H1 (cell line): ENCODE measurements at regions not wholly inside any gene's neighbourhood (a gene's known extent, or its start where the extent isn't known, plus 50 kb on each side); places are given as distances from the start of the nearest gene placed in this dataset.

Experiments used
- CTCF ChIA-PET: fragments of 300-600 bp; sonication (Branson Sonifier 250); formaldehyde crosslinking; loops from one replicate; lab custom pipeline; 2021; ENCODE audit not compliant: partially characterized antibody; lab: Charles Lee
- POLR2A ChIA-PET: fragments of 300-600 bp; sonication (Branson Sonifier 250); formaldehyde crosslinking; loops from one replicate; lab custom pipeline; 2021; ENCODE audit warnings: inconsistent platforms; ENCODE audit not compliant: partially characterized antibody; lab: Charles Lee
- DNase-seq, 2 experiments: peaks; one replicate each; pipeline versions ENCODE4 v3.0.0 to v3.0.0-alpha.2; 2010 to 2022; ENCODE audit warnings: low spot score in 2 of 2, low read depth in 1 of 2, mixed read lengths in 1 of 2
- FAIRE-seq: peaks from 2 replicates; lab custom pipeline; 2011; peaks lifted over from hg19 to GRCh38; lab: Jason Lieb, UNC
- H2AFZ ChIP-seq: 2 replicates; pipeline ENCODE4 v1.8.1; 2012; ENCODE audit warnings: low read length, inconsistent platforms
- H2AK5ac ChIP-seq: 2 replicates; pipeline ENCODE4 v1.6.1; 2013; ENCODE audit warnings: low read depth, low read length
- H2BK120ac ChIP-seq: replicated peaks from 2 replicates; pipeline ENCODE3; 2013; ENCODE audit warnings: low read depth, low read length, inconsistent platforms
- H2BK12ac ChIP-seq: 2 replicates; pipeline ENCODE4 v1.6.1; 2013; ENCODE audit warnings: low read depth, low read length
- H2BK15ac ChIP-seq: 2 replicates; pipeline ENCODE4 v1.6.1; 2013; ENCODE audit warnings: low read length
- H2BK20ac ChIP-seq: 2 replicates; pipeline ENCODE4 v1.6.1; 2013; ENCODE audit warnings: low read length
- H2BK5ac ChIP-seq: 2 replicates; pipeline ENCODE4 v1.6.1; 2013; ENCODE audit warnings: low read depth, low read length
- H3K14ac ChIP-seq: 2 replicates; pipeline ENCODE4 v1.6.1; 2013; ENCODE audit warnings: inconsistent platforms; ENCODE audit not compliant: insufficient read length
- H3K18ac ChIP-seq: 2 replicates; pipeline ENCODE4 v1.6.1; 2013; ENCODE audit warnings: low read length; ENCODE audit errors: extremely low read depth
- H3K23ac ChIP-seq: 2 replicates; pipeline ENCODE4 v1.6.1; 2013; ENCODE audit warnings: inconsistent platforms; ENCODE audit not compliant: insufficient read length
- H3K23me2 ChIP-seq: 2 replicates; pipeline ENCODE4 v1.6.1; 2013; ENCODE audit warnings: low read depth, low read length
- H3K27ac ChIP-seq: 2 replicates; pipeline ENCODE4 v1.6.1; 2011; ENCODE audit warnings: low read depth, low read length, inconsistent platforms
- H3K27me3 ChIP-seq, 4 experiments: replicated peaks in 1 of 4; 1 replicate in 1 of 4; 2 replicates in 3 of 4; pipeline versions ENCODE4 v1.6.1 to v1.8.1; 2011 to 2013; ENCODE audit warnings: low read length in 3 of 4, mild to moderate bottlenecking in 3 of 4, inconsistent platforms in 2 of 4, mixed read lengths in 2 of 4, moderate library complexity in 1 of 4; ENCODE audit not compliant: control insufficient read depth in 3 of 4, insufficient read depth in 3 of 4; ENCODE audit errors: extremely low read depth in 1 of 4
- H3K36me3 ChIP-seq, 4 experiments: 2 replicates each; pipeline versions ENCODE4 v1.6.1 to v1.8.1; 2011 to 2013; ENCODE audit warnings: mild to moderate bottlenecking in 4 of 4, low read length in 3 of 4, moderate library complexity in 2 of 4, control low read depth in 1 of 4, inconsistent platforms in 1 of 4; ENCODE audit not compliant: insufficient read depth in 4 of 4, control insufficient read depth in 2 of 4
- H3K4ac ChIP-seq: replicated peaks from 2 replicates; pipeline ENCODE3; 2013; ENCODE audit warnings: low read length, low read depth, mixed read lengths, inconsistent platforms; ENCODE audit not compliant: insufficient read length
- H3K4me1 ChIP-seq, 4 experiments: replicated peaks in 1 of 4; 1 replicate in 1 of 4; 2 replicates in 3 of 4; pipeline versions ENCODE4 v1.6.1 to v1.8.1; 2011 to 2013; ENCODE audit warnings: low read length in 3 of 4, inconsistent platforms in 2 of 4, mixed read lengths in 1 of 4; ENCODE audit not compliant: insufficient read depth in 4 of 4, control insufficient read depth in 3 of 4
- H3K4me2 ChIP-seq, 2 experiments: 2 replicates each; pipeline versions ENCODE4 v1.6.1 to v1.8.1; 2011 to 2013; ENCODE audit warnings: low read depth in 2 of 2, low read length in 2 of 2, control low read depth in 1 of 2, inconsistent platforms in 1 of 2, mild to moderate bottlenecking in 1 of 2; ENCODE audit not compliant: insufficient read depth in 1 of 2
- H3K4me3 ChIP-seq, 4 experiments: fragments of 200-600, 300-600 bp in 1 of 4; sonication (generic), shearing (Covaris generic), sonication (Bioruptor Twin) in 1 of 4; 2 replicates each; pipeline versions ENCODE4 v1.5.1 to v1.8.1; 2011 to 2016; ENCODE audit warnings: low read length in 4 of 4, low read depth in 3 of 4, control low read depth in 2 of 4, inconsistent platforms in 2 of 4, mild to moderate bottlenecking in 2 of 4, mixed read lengths in 1 of 4, moderate library complexity in 1 of 4; ENCODE audit not compliant: insufficient read depth in 2 of 4; ENCODE audit errors: extremely low read depth in 1 of 4
- H3K56ac ChIP-seq: replicated peaks from 2 replicates; pipeline ENCODE3; 2013; ENCODE audit warnings: low read depth, mild to moderate bottlenecking, mixed read lengths, low read length, inconsistent platforms; ENCODE audit not compliant: insufficient read length
- H3K79me1 ChIP-seq: 2 replicates; pipeline ENCODE4 v1.6.1; 2013; ENCODE audit warnings: low read depth, low read length, control low read depth
- H3K79me2 ChIP-seq, 2 experiments: 2 replicates each; pipeline versions ENCODE4 v1.6.1 to v1.8.1; 2012 to 2013; ENCODE audit warnings: low read length in 2 of 2, mild to moderate bottlenecking in 2 of 2, inconsistent platforms in 1 of 2; ENCODE audit not compliant: insufficient read depth in 2 of 2, control insufficient read depth in 1 of 2
- H3K9ac ChIP-seq, 4 experiments: replicated peaks in 1 of 4; 1 replicate in 1 of 4; 2 replicates in 3 of 4; pipeline versions ENCODE4 v1.6.1 to v1.8.1; 2011 to 2013; ENCODE audit warnings: low read depth in 3 of 4, low read length in 3 of 4, control low read depth in 2 of 4, mild to moderate bottlenecking in 2 of 4, moderate library complexity in 2 of 4, inconsistent platforms in 1 of 4; ENCODE audit errors: extremely low read depth in 1 of 4
- H3K9me3 ChIP-seq, 2 experiments: 2 replicates each; pipeline versions ENCODE4 v1.6.1 to v1.8.1; 2012 to 2013; ENCODE audit warnings: mild to moderate bottlenecking in 2 of 2, moderate library complexity in 2 of 2, control low read depth in 1 of 2, inconsistent platforms in 1 of 2, low read depth in 1 of 2, low read length in 1 of 2, mixed read lengths in 1 of 2; ENCODE audit not compliant: insufficient read depth in 2 of 2
- H4K20me1 ChIP-seq, 2 experiments: replicated peaks in 1 of 2; 2 replicates each; pipeline versions ENCODE3 to v1.8.1; 2011 to 2013; ENCODE audit warnings: inconsistent platforms in 2 of 2, low read length in 2 of 2, mild to moderate bottlenecking in 1 of 2; ENCODE audit not compliant: insufficient read depth in 2 of 2, control insufficient read depth in 1 of 2
- H4K5ac ChIP-seq: 2 replicates; pipeline ENCODE4 v1.6.1; 2013; ENCODE audit warnings: low read length, low read depth, mixed read lengths, inconsistent platforms; ENCODE audit not compliant: insufficient read length
- H4K8ac ChIP-seq: 2 replicates; pipeline ENCODE4 v1.8.0; 2013; ENCODE audit warnings: mild to moderate bottlenecking, moderate library complexity, low read length, inconsistent platforms; ENCODE audit not compliant: insufficient read depth; ENCODE audit errors: extremely low read depth
- H4K91ac ChIP-seq: replicated peaks from 2 replicates; pipeline ENCODE3; 2013; ENCODE audit warnings: low read length, mixed read lengths, inconsistent platforms; ENCODE audit not compliant: insufficient read length
- EZH2 ChIP-seq: fragments of 200-600 bp; sonication (generic); IDR thresholded peaks from 2 replicates; pipeline ENCODE4 v1.7.1; 2012; ENCODE audit warnings: low read depth, mild to moderate bottlenecking, moderate library complexity, low read length, inconsistent platforms; ENCODE audit not compliant: severe bottlenecking
- HDAC2 ChIP-seq, 2 experiments: fragments of 300-600 bp in 1 of 2; sonication (generic) in 1 of 2; IDR thresholded peaks; 2 replicates each; pipeline ENCODE4 v1.6.1; 2011 to 2012; ENCODE audit warnings: low read depth in 2 of 2, low read length in 2 of 2, mild to moderate bottlenecking in 2 of 2, moderate library complexity in 2 of 2, borderline replicate concordance in 1 of 2, inconsistent platforms in 1 of 2
- RFX5 ChIP-seq: IDR thresholded peaks from 2 replicates; pipeline ENCODE4 v1.6.1; 2011; ENCODE audit warnings: low read depth, low read length, improper control_type of control experiment, borderline replicate concordance
- SAP30 ChIP-seq: fragments of 300-600 bp; sonication (generic); IDR thresholded peaks from 2 replicates; pipeline ENCODE4 v1.7.1; 2012; ENCODE audit warnings: low read length, moderate library complexity, mild to moderate bottlenecking, inconsistent platforms; ENCODE audit not compliant: insufficient read depth, insufficient replicate concordance
- TAF7 ChIP-seq: optimal IDR thresholded peaks from 2 replicates; pipeline ENCODE3; 2011; ENCODE audit warnings: low read depth, mild to moderate bottlenecking, inconsistent platforms, low read length, moderate library complexity, borderline replicate concordance

- CTCF ChIA-PET: interaction anchor here (2.3 kb wide), 1 partner anchor 16 kb away, joined by 5 read pairs; no protein-coding TSS in a partner anchor
- FAIRE-seq: no peak
- H2AK5ac ChIP-seq: no peak overlapping the region
- no peak for TF ChIP-seq RFX5
- TF ChIP-seq TAF7: no peak
- no peak for TF ChIP-seq HDAC2 (IDR thresholded peaks at IDR 0.05; ENCODE audit: borderline replicate concordance in 1 of 2, low read depth in 2 of 2, low read length in 2 of 2)
- no peak for TF ChIP-seq EZH2
- TF ChIP-seq SAP30: no peak
Observed at GRCh38 chr18:42477267-42477666, 522.2 kb downstream of the PIK3C3 start.

More at GRCh38 chr18:42477267-42477666, 522.2 kb downstream of the PIK3C3 start:
- POLR2A ChIA-PET: no interaction called here
- Histone ChIP-seq H4K20me1 (no peaks in the 10 kb centered on the region), H4K5ac (no peak overlapping the region), H2BK5ac (no peak overlapping the region), H3K14ac (no peak overlapping the region), H3K27ac (no peak overlapping the region), H3K4me1 (no peaks in the 10 kb centered on the region), H3K36me3 (no peaks in the 10 kb centered on the region), H2BK20ac (no peak overlapping the region), H2BK15ac (no peak overlapping the region), H3K27me3 (no peaks in the 10 kb centered on the region), H3K18ac (no peak overlapping the region), H2BK12ac (no peak overlapping the region), H3K4ac (no peak overlapping the region), H4K8ac (no peak overlapping the region), H3K23me2 (no peaks in the 10 kb centered on the region; the same call in 1 of the 2 replicates), H3K56ac (no peak overlapping the region), H2BK120ac (no peak overlapping the region), H3K4me2 (no peak overlapping the region), H4K91ac (no peak overlapping the region), H3K23ac (no peak overlapping the region), H3K9me3 (no peaks in the 10 kb centered on the region), H3K79me1 (no peaks in the 10 kb centered on the region), H3K4me3 (no peak overlapping the region), H3K79me2 (no peaks in the 10 kb centered on the region), H3K9ac (no peak overlapping the region), H2AFZ (no peak overlapping the region)
- no peak for DNase-seq
